Skeletal muscle cell (primary cell): ENCODE measurements at regions not wholly inside any gene's neighbourhood (a gene's known extent, or its start where the extent isn't known, plus 50 kb on each side); places are given as distances from the start of the nearest gene placed in this dataset.

Source experiments
- DNase-seq: peaks from one replicate; pipeline ENCODE4 v3.0.0-alpha.2; 2010; ENCODE audit warnings: low read depth
- H3K4me3 ChIP-seq: 2 replicates; pipeline ENCODE4 v1.5.1; 2011; ENCODE audit warnings: low read depth, mild to moderate bottlenecking, control low read depth, low read length, moderate library complexity

DNA sequence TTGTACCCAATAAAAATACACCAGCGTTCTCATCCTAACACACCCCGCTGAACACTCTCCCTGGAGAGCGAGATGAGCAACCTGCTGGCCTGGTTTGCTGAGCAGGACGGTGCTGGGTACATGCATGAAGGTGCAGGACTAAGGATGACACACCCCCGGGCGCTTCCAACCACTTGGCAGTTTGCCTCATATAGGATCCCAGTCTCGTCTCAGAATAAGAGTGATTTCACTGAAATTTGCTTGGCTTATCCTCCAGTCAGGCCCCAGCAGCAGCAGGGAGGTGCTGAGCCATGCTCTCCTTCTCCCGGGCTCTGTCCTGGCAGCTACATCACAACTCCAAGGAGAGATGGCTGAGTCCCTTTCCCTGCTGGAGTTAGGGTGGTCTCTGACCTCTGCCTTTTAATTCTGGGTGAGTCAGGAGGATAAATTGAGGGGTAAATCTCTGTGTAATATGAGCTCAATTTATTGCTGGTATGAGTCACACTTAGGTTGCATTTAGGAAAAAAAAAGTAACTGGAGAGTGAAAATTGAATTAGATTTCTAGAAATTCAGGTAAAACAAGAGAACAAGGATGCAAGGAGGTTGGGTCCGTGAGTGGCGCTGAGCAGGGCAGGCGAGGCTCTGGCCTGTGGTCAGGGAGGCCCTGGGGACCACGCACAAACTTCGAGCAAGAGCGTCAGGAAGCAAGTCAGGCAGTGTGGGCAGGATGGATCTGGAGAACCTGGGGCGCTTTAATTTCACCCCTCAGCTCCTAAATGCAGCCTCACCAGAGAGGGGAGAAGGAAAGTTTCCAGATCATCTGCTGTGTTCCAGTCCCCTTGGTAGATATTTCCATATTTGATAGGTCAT is 974.0 kb downstream of the TBC1D22A start:
- no peak overlapping the region for H3K4me3 ChIP-seq
- DNase-seq, result no peak

DNA sequence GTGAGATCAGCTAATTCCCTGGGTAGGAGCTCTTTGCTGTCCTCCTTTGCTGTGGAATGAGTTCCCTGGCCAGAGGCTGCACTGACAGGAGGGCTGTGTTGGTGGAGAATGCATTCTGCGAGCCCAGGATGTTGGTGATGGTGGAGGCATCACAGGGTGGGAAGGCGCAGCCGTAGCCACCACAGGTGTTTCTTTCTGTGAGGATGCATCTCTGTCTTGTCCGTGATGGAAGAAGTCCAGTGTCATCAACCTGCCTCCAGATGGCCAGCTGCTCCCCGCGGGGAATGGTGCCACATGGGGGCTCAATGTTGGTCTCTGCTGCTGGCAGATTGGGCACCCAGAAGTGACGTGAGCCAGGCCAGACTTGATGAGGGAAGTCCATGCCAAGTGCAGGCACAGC is 972.1 kb downstream of the TBC1D22A start:
- no peak overlapping the region for H3K4me3 ChIP-seq
- no peak for DNase-seq

DNA sequence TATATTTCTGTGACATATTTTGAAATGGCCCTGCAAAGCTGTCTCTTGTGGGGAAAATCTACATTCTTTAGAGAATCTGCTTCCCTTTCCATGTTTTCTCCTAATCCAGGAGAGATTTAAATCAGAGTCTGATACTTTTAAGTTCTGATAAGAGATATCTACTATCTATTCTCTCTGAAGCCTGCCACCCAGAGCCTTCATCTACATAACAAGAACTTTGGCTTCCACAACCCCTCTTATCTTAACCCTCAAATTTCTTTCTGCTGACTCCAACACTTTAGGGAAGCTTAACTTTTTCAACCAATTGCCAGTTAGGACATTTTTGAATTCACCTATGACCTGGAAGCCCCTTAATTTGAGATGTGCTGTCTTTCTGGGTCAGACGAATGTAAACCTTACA is 965.2 kb downstream of the TBC1D22A start:
- no peak for DNase-seq
- H3K4me3 ChIP-seq, result no peak overlapping the region

DNA sequence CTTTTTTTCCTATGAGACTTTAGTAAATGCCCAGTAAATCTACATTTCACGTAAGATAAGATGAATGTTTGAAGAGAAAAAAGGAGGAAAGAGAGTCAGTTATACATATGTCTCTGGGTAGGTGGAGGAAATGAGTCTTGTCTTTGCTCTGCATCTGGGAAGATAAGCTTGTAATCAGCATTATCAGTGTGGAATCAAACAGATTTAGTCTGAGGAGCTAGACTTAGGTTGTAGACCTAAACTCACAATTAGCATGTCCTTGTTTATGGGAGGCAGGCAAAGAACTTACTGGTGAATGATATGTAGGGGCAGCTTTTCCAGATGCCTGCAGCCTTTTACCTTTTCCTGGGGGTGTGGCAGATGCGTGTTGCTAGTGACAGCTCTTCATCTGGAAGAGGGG is 962.3 kb downstream of the TBC1D22A start:
- no peak overlapping the region for H3K4me3 ChIP-seq
- DNase-seq, result no peak

DNA sequence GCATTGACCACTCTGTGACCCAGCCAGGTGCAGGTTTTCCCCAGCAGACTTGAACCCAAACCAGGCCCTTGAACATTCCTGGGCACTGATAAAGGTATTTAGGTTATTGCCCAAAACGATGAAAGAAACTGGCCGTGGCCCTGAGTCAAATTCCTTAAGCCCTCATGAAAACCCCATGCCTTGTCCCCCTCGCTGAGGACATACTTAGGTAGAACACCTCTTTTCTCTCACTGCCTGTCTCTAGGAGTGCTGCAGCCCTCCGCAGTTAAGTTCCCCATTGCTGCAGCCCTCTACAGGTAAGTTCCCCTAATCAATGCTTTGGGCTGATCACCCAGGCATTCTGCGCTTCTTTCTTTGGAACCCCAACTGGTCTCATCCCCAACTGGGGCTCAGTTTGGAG is 961.6 kb downstream of the TBC1D22A start:
- no peak overlapping the region for H3K4me3 ChIP-seq
- DNase-seq, result no peak

DNA sequence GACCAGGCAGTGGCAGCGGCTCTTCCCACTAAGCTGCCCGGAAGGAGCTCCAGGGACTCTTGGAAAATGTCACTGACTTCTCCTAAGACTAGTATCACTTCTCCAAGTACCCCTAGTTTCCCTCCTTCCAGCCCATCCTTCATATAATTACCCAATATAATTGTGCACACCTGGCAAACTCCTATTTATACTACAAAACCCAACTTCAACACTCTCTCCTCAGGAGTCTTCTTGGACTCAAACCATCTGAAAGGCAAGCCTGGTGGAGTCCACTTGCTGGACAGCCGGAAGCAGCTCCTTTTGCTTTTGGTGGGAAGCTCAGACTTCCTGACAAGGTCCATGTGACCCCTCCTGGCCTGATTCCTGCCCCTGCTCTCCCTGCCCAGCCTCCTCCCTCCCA is 955.9 kb downstream of the TBC1D22A start:
- H3K4me3 ChIP-seq, result no peak overlapping the region
- DNase-seq, result no peak

DNA sequence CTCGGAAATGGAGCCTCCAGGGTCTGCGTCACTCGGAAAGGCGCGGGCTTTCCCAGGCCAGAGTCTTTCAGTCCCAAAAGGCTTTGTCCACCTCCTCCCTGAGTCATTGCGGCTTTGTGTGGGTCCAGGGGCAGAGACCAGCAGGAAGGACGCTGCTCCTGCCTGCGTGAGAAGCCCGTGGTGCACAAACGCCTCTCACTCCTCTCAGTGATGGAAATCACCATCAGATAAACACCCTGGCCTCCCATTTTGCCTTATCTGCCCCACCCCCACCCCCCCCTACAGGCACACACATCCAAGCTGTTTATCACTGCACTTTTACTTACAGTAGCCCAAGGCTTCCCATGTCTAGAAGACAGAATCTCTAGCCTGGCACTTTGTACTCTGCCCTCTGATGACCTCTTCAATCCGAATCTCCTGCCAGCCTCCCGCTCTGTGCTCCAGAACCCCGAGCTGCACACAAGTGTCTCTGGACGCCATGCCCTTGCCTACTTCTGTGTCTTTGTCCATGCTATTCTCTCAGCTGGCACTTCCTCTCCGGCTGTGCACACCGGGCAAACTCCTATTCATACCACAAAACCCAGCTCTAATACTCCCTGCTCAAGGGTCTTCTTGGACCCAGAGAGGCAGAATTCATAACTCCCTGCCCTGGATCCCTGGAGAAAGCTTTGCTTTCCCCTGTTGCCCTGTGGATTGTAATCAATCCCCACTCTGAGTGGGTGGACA is 954.6 kb downstream of the TBC1D22A start:
- H3K4me3 ChIP-seq, result no peak overlapping the region
- DNase-seq, result no peak

DNA sequence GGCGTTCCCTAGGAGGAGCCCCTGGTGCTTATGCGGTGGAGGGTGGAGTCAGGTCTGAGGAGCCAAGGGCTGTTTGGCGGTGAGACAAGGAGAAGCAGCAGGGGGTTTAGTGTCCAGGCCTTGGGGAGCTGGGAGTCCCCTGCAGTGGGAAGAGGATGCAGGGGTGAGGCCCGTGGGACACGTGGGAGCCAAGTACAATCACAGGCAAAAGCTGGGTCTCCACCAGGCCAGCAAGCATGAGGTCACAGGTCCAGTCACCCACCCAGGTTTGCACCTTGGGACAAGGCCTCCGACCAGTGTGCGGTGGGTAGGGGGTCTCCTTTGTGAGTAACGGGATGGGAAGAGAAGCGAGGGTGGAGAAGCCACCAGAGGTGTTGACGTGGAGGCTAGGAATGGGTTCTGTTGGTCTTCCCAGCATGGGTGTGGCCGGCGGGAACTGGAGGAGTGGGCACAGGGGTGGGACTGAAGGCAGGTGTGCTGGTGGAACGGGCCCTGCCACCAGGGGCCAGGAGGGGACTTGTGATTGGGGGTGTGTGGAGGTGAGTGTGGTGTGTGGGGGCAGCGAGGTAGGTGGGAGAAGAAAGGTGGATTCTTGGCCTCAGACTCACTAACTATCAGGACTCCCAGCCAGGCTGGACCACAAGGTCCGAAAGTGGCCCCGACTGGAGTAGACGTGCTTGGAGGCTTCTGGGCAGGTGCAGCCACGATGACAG is 953.6 kb downstream of the TBC1D22A start:
- no peak overlapping the region for H3K4me3 ChIP-seq
- no peak for DNase-seq

DNA sequence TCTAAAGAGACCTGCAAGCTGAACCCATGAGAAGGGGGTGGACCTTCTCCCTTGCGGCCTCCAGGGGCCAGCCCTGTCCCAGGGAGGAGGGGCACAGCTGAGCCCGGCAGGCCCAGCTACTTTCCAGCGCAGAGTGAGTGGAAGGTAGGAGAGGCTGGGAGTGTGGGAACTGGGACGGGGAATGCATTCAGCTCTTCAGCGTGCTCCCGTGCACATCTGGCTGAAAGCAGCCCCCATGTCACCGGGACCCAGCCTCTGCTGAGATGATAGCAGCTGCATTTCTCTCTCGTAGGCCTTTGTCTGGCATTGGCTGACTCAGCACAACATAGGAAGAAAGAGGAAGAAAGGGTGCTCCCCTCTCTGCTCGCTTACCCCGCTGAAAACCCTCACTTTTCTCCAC is 951.5 kb downstream of the TBC1D22A start:
- no peak for DNase-seq

DNA sequence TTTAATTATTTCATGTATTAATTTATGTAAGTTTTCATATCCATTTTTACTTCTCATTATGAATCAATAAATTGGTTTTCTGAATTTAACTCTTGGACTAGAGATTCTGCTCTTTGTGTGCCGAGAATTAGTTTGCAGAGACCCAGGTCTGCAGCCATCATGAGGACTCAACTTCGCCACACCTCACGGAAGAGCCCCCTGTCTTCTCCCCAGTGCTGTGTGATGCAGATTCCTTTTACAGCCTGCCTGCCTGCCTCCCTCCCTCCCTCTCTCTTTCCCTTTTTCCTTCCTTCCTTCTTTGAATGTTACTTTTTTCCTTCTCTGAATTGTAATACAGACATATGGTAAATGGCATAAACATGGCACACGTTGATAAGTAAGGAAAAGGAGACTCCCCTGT is 947.7 kb downstream of the TBC1D22A start:
- no peak for DNase-seq

More for the DNA sequence above, 951.5 kb downstream of the TBC1D22A start:
- no peak overlapping the region for H3K4me3 ChIP-seq

DNA sequence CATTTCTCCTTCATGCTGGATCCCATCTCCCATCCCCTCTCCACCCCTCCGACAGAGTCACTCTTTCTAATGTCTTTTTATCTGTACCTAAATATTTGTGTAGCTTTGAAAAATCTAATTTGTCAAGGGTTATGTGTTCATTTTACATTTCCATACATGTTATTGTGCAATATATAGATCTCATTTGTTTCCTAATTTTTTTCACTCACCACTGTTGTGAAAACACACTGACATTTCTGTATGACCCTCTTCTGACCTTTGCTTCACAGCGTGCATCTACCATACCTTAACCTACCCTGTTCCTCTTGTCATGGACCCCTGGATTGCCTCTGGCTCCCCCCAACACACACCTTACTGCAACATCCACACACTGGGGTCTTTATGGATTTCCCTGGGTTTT is 942.9 kb downstream of the TBC1D22A start:
- no peak overlapping the region for H3K4me3 ChIP-seq
- no peak for DNase-seq

More for the DNA sequence above, 947.7 kb downstream of the TBC1D22A start:
- no peak overlapping the region for H3K4me3 ChIP-seq

DNA sequence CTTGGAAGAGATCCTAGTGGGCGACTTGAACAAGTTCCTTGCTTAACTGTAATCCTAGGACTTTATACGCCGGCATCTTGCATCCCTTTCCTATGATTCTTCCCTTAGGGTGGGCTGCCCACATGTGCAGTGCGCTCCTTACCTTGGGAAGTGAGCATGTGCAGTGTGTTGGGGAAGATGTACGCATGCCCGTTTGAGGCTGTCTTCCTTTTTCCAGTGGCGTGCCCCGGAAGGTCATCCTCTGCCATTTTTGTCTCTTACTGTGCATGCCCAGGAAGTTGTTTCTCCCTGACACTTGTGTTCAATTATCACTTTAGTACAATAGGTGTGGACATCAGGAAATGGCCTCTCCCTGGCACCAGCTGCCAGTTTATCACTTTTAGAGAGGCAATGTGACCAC is 936.5 kb downstream of the TBC1D22A start:
- DNase-seq, result no peak
- no peak overlapping the region for H3K4me3 ChIP-seq

DNA sequence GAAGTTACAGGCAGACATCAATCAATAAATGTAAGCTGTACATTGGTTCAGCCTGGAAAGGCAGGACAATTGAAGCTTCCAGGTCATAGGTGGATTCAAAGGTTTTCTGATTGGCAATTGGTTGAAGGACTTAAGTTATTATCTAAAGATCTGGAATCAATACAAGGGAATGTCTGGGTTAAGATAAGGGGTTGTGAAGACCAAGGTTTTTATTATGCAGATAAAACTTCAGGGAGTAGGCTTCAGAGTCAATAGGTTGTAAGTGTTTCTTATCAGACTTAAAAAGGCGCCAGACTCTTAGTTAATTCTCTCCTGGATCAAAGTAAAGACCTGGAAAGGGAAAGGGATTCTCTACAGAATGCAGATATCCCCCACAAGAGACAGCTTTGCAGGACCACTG is 935.4 kb downstream of the TBC1D22A start:
- no peak for DNase-seq

DNA sequence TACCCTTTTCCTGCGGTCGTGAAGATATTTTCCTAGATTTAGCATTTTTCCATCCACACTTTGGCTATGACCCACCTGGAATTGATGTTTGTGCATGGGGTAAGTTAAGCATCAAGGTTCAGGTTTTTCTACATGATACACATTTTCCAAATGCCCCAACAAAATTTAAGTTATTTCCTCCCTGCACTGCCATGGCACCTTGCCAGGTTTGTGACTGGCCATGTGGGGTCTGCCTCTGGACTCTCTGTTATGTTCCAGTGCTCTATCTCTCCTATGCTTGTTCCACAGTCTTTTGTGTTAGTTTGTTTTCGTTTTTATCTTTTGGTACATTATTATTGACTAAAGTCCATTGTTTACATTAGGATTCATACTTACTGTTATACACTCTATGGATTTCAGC is 934.3 kb downstream of the TBC1D22A start:
- no peak for DNase-seq
- H3K4me3 ChIP-seq, result no peak overlapping the region

More for the DNA sequence above, 935.4 kb downstream of the TBC1D22A start:
- H3K4me3 ChIP-seq, result no peak overlapping the region

DNA sequence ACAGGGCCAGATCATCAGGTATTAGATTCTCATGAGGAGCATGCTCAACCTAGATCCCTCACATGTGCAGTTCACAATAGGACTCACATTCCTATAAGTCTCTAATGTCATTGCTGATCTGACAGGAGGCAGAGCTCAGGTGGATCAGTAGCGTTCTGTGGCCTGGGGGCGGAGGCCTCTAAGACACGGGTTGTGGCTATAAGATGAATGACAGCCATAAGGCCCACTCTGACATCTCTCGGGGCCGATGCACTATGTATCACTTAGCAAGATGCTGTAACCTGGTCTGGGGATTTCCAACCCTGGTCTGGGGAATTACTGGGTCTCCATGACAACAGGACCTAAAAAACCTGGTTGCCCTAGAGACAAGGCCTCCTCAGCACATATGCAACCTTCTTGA is 932.7 kb downstream of the TBC1D22A start:
- no peak for DNase-seq
- no peak overlapping the region for H3K4me3 ChIP-seq

DNA sequence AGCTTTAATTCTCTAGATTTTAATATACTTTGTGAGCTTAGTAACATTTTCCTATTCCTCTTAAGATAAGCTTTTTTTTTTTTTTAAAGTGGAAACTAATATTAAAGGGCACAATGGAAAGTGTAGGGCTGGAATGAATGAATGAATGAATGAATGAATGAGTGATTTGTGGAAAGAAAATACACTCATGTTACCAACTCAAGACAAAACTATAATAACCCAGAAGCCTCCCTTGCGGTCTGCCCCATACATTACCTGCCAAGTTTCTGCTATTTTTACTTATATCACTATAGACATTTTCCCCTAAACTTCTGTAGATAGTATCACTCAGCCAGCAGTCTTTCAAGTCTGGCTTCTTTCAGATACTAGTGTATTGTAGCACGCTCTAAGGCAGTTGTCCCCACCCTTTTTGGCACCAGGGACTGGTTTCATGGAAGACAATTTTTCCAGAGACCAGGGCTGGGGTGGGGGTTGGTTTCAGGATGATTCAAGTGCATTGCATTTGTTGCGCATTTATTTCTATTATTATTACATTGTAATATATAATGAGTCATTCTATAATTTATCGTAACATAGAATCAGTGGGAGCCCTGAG is 932.2 kb downstream of the TBC1D22A start:
- no peak for DNase-seq
- no peak overlapping the region for H3K4me3 ChIP-seq

DNA sequence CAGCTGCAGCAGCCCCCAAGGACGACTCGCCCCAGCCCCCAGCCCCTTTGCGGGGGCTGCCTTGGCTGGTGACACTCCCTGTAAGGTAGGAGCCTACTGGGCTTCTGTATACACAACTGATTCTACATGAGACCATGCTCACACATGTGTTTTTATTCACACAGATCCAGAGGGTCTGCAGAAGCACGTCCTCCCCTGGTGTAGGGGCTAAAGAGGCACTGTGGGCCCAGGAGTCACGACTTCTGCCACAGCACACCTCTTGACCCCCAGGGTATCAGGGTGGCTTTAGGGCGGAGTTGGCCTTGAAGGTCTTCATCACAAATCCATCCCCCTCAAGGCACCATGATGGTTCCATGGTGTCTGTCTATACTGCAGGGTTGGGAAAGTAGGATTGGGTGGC is 931.2 kb downstream of the TBC1D22A start:
- no peak overlapping the region for H3K4me3 ChIP-seq
- no peak for DNase-seq

DNA sequence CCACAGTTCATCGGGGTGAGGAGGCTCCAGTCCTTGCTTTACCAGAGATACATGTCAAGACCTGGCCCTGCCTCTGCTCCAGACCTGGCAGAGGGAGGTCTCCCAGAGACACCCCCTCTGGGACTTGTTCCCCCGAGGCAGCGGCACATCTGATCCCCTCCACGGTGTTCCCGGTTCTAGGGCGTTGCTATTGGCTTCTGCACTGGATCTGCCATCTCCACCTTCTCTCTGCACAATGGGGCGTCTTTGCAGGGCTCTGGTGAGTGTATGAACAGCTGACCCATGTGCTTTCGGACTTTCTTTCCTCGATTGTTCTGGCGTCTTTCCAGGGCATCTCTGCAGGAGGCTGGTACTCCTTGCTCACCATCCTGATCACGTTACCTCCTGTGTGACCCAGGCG is 930.4 kb downstream of the TBC1D22A start:
- no peak overlapping the region for H3K4me3 ChIP-seq

DNA sequence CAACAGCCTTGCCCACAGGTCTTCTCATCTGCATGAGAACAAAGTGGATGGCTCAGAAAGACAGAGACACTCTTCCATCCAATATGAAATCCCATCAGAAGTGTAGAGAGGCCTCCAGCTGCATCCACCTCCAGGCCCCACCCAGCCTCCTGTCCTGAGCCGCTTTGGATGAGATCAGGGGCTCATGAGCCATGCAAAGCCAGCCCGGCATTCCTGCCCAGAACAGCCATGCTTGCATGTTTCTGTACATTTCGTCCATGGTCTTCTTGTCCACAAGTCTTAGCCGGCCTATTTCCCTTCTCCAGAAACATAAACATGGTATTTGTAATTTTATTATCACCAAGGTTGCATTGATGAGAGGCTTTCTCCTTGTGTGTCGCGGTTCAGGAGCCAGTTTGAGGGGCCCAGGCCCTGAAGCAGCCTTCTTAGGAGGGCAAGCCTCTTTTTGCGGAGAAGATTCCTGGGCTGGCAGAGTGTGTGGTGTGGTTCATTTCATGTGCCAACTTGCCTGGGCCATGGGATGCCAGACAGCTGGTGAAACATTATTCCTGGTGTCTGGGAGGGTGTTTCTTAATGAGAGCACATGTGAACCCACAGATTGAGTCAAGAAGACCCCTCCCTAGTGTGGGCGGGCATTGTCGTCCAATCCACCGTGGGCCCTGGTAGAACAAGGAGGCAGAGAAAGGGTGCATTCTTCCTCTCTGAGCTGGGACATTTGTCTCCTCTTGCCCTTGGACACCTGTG is 928.9 kb downstream of the TBC1D22A start:
- no peak overlapping the region for H3K4me3 ChIP-seq
- DNase-seq, result no peak

More for the DNA sequence above, 930.4 kb downstream of the TBC1D22A start:
- no peak for DNase-seq
